Endothelial cell of umbilical vein (primary cell): ENCODE measurements at regions not wholly inside any gene's neighbourhood (a gene's known extent, or its start where the extent isn't known, plus 50 kb on each side); places are given as distances from the start of the nearest gene placed in this dataset.

ENCODE experiments used
- BruUV-seq: library from RNA; stranded (reverse); fragments of 400-500 nt; replicated peaks from 2 replicates; lab custom pipeline; 2021; lab: Mats Ljungman, UMichigan
- CTCF ChIA-PET: fragments of 300-600, 350-600 bp; sonication (Branson Sonifier 250); formaldehyde crosslinking; loops from one replicate; lab custom pipeline; 2021; ENCODE audit warnings: antibody characterized with exemption, inconsistent platforms; lab: Charles Lee
- POLR2A ChIA-PET: fragments of 300-600, 350-600 bp; sonication (Branson Sonifier 250); formaldehyde crosslinking; loops from one replicate; lab custom pipeline; 2021; ENCODE audit warnings: antibody characterized with exemption, inconsistent platforms; lab: Charles Lee
- DNase-seq: peaks from one replicate; pipeline ENCODE4 v3.0.0-alpha.2; 2011; ENCODE audit warnings: low read depth, low spot score
- FAIRE-seq: peaks from 2 replicates; lab custom pipeline; 2011; peaks lifted over from hg19 to GRCh38; lab: Jason Lieb, UNC
- H2AFZ ChIP-seq: 2 replicates; pipeline ENCODE4 v1.6.0; 2012; ENCODE audit warnings: low read depth, low read length, control low read depth, inconsistent platforms
- H3K27ac ChIP-seq: 2 replicates; pipeline ENCODE4 v1.5.1; 2011; ENCODE audit warnings: low read depth, mild to moderate bottlenecking, control low read depth, low read length, moderate library complexity; ENCODE audit not compliant: insufficient read depth
- H3K27me3 ChIP-seq, 2 experiments: 2 replicates each; pipeline versions ENCODE4 v1.6.0 to v1.6.1; 2011; ENCODE audit warnings: low read length in 2 of 2, mixed read lengths in 1 of 2; ENCODE audit not compliant: control insufficient read depth in 2 of 2, insufficient read depth in 2 of 2
- H3K36me3 ChIP-seq, 2 experiments: 2 replicates in 1 of 2; 3 replicates in 1 of 2; pipeline ENCODE4 v1.5.1; 2011; ENCODE audit warnings: low read length in 2 of 2, mild to moderate bottlenecking in 1 of 2, moderate library complexity in 1 of 2; ENCODE audit not compliant: control insufficient read depth in 2 of 2, insufficient read depth in 2 of 2; ENCODE audit errors: extremely low read depth in 1 of 2
- H3K4me1 ChIP-seq: 3 replicates; pipeline ENCODE4 v1.5.1; 2011; ENCODE audit warnings: mild to moderate bottlenecking, low read length; ENCODE audit not compliant: control insufficient read depth, insufficient read depth; ENCODE audit errors: extremely low read depth
- H3K4me2 ChIP-seq: 2 replicates; pipeline ENCODE4 v1.6.1; 2011; ENCODE audit warnings: low read length, control low read depth, mixed read lengths; ENCODE audit not compliant: insufficient read depth
- H3K4me3 ChIP-seq, 3 experiments: fragments of 200-600 bp in 1 of 3; sonication (generic), shearing (Covaris generic) in 1 of 3; replicated peaks in 1 of 3; 2 replicates each; pipeline ENCODE4 v1.5.1; 2011 to 2016; ENCODE audit warnings: control low read depth in 3 of 3, low read length in 3 of 3, mild to moderate bottlenecking in 2 of 3, inconsistent platforms in 1 of 3, low read depth in 1 of 3, moderate library complexity in 1 of 3; ENCODE audit not compliant: insufficient read depth in 1 of 3
- H3K79me2 ChIP-seq: 2 replicates; pipeline ENCODE4 v1.6.0; 2012; ENCODE audit warnings: low read length, inconsistent platforms; ENCODE audit not compliant: control insufficient read depth, insufficient read depth
- H3K9ac ChIP-seq: replicated peaks from 2 replicates; pipeline ENCODE3; 2011; ENCODE audit warnings: low read length, control low read depth; ENCODE audit not compliant: insufficient read depth; ENCODE audit errors: extremely low read depth
- H3K9me1 ChIP-seq: replicated peaks from 3 replicates; pipeline ENCODE4 v1.6.0; 2011; ENCODE audit warnings: mild to moderate bottlenecking, low read length; ENCODE audit not compliant: control insufficient read depth, insufficient read depth; ENCODE audit errors: extremely low read depth
- H3K9me3 ChIP-seq: replicated peaks from 2 replicates; pipeline ENCODE4 v1.5.1; 2012; ENCODE audit warnings: low read length, inconsistent platforms; ENCODE audit not compliant: control insufficient read depth, insufficient read depth
- H4K20me1 ChIP-seq: replicated peaks from 2 replicates; pipeline ENCODE3; 2011; ENCODE audit warnings: mild to moderate bottlenecking, low read length; ENCODE audit not compliant: control insufficient read depth, insufficient read depth; ENCODE audit errors: extremely low read depth
- CTCF ChIP-seq, 2 donors: IDR thresholded peaks; 1 replicate in 1 of 2; 2 replicates in 1 of 2; pipeline ENCODE4 v1.5.1; 2011; ENCODE audit warnings: low read length in 2 of 2, mild to moderate bottlenecking in 2 of 2, moderate library complexity in 2 of 2, control low read depth in 1 of 2, inconsistent platforms in 1 of 2, low read depth in 1 of 2; ENCODE audit not compliant: insufficient read depth in 1 of 2; ENCODE audit errors: extremely low read depth in 1 of 2
- EZH2 ChIP-seq: IDR thresholded peaks from 2 replicates; pipeline ENCODE4 v1.6.1; 2012; ENCODE audit warnings: borderline replicate concordance, low read depth, mild to moderate bottlenecking, moderate library complexity, low read length, inconsistent platforms; ENCODE audit not compliant: severe bottlenecking
- FOS ChIP-seq: IDR thresholded peaks from 2 replicates; pipeline ENCODE4 v1.6.1; 2011; ENCODE audit warnings: mild to moderate bottlenecking, low read length, moderate library complexity, borderline replicate concordance; ENCODE audit not compliant: insufficient read depth
- GATA2 ChIP-seq: IDR thresholded peaks from 2 replicates; pipeline ENCODE4 v1.7.0; 2011; ENCODE audit warnings: low read depth, mild to moderate bottlenecking, moderate library complexity, mixed read lengths, low read length; ENCODE audit not compliant: insufficient read length, insufficient read depth
- JUN ChIP-seq: IDR thresholded peaks from 2 replicates; pipeline ENCODE4 v1.6.1; 2011; ENCODE audit warnings: borderline replicate concordance, low read depth; ENCODE audit not compliant: insufficient read length, insufficient read depth
- MYC ChIP-seq: IDR thresholded peaks from one replicate; pipeline ENCODE4 v1.6.1; 2011; ENCODE audit warnings: mild to moderate bottlenecking, low read depth, low read length
- POLR2A ChIP-seq: IDR thresholded peaks from 2 replicates; pipeline ENCODE4 v1.6.1; 2012; ENCODE audit warnings: low read depth, mild to moderate bottlenecking, control low read depth, low read length
- POLR2AphosphoS5 ChIP-seq: IDR thresholded peaks from 2 replicates; pipeline ENCODE4 v1.6.1; 2012; ENCODE audit warnings: low read depth, mild to moderate bottlenecking, control low read depth, low read length, moderate library complexity; ENCODE audit not compliant: insufficient read depth
- dilution Hi-C: fragments of 300-500 bp; cut with MboI; formaldehyde crosslinking; loops from one replicate; pipeline ENCODE4 v1.15.0; 2019; ENCODE audit warnings: low sequenced_read_pairs; ENCODE audit not compliant: extremely low pct_ligation_motif_present
- intact Hi-C: fragments of 100-400 bp; cut with micrococcal nuclease; formaldehyde crosslinking; loops from one replicate; pipeline ENCODE4 v1.10.0; 2022
- TF ChIP-seq, protein P1 (sequence below): IDR thresholded peaks from 2 replicates; pipeline ENCODE4 v1.6.1; 2011; ENCODE audit not compliant: insufficient read depth, insufficient read length

DNA sequence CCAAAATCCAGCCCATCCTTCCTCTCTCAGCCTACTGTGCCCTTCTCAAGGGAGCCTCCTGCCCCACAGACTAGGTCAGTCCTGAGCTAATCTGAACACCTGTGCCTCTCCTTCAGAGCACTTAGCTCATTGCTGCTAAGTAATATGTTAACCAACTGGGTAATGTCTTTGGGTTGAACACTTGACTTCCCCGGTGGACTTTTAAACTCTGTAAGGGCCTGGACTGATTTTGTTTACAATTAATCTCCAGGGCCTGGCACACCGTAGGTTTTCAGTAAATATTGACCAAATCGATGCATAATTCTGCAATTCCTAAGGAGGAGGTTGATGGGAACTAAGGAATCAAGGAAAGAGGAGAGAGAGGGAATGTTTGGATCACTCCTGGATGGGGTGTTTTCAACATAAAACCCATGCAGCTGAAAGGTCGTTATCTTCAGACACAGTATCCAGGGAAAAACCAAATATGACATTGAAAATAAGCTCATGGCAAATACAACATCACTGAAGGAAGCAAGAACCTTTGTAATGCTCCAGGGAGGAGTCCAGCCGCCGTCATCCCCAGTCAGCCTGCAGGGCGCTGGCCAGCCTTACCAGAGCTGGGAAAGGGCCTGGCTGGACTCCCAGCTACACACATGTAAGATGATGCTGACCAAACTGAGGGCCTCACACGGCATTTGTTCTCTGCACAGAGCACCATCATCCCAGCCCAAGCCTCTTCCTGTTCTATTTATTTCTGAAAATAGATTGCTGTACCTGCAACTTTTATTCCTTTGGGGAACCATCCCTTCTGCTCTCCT lies 166.3 kb downstream of the C5orf15 start:
- dilution Hi-C loops (no loop called here), intact Hi-C loops (no loop called here)
- Histone ChIP-seq H3K9me3 (no peaks in the 10 kb centered on the region), H3K9ac (no peak overlapping the region), H3K4me1 (no peaks in the 10 kb centered on the region), H3K4me2 (no peak overlapping the region), H3K36me3 (no peaks in the 10 kb centered on the region), H3K27ac (no peak overlapping the region), H3K27me3 (peaks cover 0 to 10% of the 10 kb centered on the region in 2 experiments), H3K4me3 (no peak overlapping the region), H4K20me1 (no peaks in the 10 kb centered on the region), H2AFZ (no peak overlapping the region), H3K9me1 (no peaks in the 10 kb centered on the region), H3K79me2 (no peaks in the 10 kb centered on the region)
- TF ChIP-seq EZH2 (no peak), CTCF (IDR thresholded peaks at IDR 0.05; ENCODE audit: extremely low read depth in 1 of 2, insufficient read depth in 1 of 2, low read depth in 1 of 2, low read length in 2 of 2) (no peak), GATA2 (no peak), POLR2AphosphoS5 (no peak), MYC (no peak), POLR2A (no peak), FOS (no peak), JUN (no peak)
- TF ChIP-seq, protein P1, sequence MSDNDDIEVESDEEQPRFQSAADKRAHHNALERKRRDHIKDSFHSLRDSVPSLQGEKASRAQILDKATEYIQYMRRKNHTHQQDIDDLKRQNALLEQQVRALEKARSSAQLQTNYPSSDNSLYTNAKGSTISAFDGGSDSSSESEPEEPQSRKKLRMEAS, result no peak
- no TSS peak for BruUV-seq
- ChIA-PET POLR2A (no interaction called here), CTCF (interaction anchor here (1.1 kb wide), 1 partner anchor 47 kb away, joined by 3 read pairs; no protein-coding TSS in a partner anchor)
- no peak for DNase-seq
- FAIRE-seq, result no peak
